ENCODE measurements at regions not wholly inside any gene's neighbourhood (a gene's known extent, or its start where the extent isn't known, plus 50 kb on each side); places are given as distances from the start of the nearest gene placed in this dataset.
"Not testable (repeated sequence)": the region's sequence is repeated elsewhere in the genome, so short reads cannot be mapped to it uniquely, and the experiment has no call there.

DNA sequence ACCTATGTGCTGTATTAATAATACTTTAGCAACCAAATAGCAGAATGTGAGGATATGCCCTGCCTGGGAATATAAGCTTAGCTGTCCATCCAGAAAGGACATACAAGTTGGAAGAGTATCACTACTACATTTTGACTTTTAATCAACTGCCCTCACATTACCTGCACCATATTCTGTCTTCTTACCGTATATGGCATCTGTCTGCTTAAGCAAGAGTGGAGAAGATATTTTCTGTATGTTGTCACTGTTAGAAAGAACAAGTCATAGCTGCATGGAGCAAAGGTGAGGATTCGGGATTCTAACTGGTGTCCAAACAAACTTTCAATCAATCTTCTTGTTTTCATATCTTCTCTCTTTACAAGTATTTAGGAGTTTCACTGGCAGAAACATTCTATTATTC, 929.5 kb upstream of the ROBO1 start:
- DNase-seq = no peak

DNA sequence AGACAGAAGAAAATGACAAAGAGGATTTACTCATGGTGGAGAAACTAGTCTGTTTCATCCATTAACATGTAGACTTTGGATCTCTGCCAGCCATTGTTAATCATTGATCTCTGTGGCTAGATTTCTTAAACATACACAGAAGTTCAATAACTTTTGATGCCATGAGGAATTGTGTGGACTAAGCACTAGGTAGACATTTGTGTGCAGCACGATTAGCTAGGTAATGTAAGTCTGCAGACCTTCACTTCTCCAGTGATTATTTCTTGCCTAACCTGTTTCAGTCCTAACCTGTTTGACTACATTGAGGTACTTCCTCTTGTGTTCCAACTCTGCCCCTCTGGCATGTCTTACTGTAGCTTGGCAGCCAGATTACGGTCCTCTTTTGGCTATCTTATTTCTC, 928.5 kb upstream of the ROBO1 start:
- DNase-seq = no peak

DNA sequence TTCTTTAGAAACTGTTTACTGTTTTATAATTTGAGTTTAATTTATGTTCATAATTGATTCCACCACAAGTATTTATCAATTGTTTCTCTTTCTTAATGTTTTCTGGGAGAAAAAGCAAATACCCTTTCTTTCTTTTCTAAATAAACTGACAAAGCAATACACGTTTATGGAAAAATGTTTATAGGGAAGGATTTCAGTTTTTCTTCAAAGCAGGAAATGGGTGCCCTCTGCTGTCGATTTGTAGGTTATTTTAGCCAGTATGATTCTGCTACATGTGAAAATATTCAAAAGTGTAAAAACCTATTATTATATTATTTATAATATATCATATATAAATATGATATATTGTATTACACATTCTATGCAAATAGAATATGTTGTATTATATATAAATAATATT, 921.0 kb upstream of the ROBO1 start:
- no peak for DNase-seq

DNA sequence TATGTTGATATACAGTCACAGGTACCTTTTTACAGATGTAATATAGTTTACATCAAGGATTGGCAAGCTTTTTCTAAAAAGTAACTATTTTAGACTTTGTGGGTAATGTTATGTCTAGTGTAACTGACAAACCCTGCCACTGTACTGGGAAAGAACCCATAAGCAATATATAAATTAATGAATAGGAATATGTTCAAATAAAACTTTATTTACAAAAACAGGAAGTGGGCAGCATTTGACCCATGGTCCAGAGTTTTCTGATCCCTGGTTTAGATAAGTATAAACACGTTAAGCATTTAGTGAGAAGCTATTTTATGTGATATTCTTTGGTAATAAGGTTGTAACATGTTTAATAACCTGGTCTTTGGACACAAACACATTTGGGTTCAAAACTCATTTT, 915.2 kb upstream of the ROBO1 start:
- DNase-seq = no peak

DNA sequence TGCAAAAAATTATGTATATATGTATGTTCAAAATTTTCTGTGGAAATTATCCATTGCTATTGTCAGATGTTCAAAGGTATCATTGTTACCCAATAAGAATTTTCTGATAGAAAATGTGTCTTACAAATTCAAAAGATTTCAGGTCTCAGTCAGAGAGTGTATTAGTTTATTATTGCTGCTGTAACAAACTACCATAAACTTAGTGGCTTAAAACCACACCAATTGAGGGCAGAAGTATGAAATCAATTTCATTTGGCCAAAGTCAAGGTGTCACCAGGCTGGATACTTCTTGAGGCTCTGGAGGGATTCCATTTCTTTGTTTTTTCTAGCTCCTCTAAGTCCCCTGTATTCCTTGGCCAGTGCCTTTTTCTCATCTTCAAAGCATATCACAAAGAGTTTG, 914.4 kb upstream of the ROBO1 start:
- no peak for DNase-seq

DNA sequence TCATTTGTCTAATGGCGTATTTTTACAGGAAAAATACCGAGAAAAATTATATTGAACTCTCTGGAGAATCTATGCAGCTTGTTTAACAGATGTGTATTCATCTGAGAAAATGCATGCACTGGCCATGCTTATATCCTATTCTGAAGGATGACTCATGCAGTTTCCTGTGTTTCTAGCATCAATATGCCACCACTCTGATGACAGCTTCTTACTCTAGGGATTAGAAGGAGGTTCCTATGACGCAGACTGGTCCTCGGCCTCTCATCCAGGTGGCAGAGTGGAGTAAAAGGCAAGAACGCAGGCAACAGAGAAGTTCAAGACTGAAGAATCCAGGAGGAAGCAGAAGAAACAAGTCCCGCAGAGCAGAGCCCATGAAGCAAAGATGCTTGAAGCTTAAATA, 910.0 kb upstream of the ROBO1 start:
- no peak for DNase-seq

DNA sequence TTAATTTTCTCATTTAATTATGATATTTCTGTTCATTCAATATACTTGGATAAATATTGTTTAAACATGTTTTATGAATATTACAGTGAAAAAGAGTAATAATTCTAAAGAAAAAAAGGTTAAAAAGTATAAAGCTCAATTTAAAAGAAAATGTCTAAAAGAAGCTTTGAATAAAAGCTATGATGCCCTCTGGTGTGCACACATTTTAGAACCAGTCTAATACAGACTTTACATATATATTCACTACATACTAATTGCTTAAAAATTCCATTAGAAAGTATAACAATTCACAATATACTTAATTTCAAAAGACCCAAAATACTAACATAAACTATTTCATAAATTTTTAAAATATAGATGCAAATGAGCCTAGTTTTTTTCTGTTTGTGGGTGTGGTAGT, 909.1 kb upstream of the ROBO1 start:
- no peak for DNase-seq

DNA sequence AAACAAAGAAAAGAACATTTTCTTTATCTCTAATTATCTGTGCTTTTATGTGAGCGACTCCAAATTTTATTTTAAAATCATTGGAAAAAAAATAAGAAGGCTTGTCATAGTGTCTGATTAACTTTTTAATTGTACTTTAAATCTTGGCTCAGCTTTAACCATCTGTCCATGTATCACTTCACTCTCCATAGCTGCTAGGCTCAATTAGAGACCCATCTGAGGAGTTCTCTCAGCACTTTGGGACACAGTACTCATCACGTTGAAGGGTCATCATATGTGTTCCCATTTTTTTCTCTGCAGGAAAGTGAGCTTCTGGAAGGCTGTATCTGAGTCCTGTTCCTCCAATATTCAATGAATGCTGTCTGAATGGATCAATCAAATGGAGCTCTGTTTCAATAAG, 908.5 kb upstream of the ROBO1 start:
- no peak for DNase-seq

DNA sequence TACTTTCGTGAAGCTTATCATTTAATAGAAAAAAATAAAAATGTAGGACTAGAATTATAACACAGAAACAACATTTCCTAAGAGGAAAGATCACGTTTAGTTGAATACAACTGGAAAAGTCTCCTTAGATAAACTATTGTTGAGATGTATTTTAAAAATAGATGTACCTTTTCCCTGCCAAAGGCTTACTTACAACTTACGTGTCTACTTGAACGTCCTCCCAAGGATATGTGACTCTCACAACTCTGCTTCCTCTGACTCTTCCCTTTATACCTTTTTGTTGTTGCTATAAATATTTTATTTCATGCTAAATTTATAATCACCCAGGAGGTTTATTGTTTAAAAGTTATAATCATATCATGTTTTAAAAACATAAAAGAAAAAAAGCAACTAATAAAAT, 908.0 kb upstream of the ROBO1 start:
- DNase-seq = no peak

DNA sequence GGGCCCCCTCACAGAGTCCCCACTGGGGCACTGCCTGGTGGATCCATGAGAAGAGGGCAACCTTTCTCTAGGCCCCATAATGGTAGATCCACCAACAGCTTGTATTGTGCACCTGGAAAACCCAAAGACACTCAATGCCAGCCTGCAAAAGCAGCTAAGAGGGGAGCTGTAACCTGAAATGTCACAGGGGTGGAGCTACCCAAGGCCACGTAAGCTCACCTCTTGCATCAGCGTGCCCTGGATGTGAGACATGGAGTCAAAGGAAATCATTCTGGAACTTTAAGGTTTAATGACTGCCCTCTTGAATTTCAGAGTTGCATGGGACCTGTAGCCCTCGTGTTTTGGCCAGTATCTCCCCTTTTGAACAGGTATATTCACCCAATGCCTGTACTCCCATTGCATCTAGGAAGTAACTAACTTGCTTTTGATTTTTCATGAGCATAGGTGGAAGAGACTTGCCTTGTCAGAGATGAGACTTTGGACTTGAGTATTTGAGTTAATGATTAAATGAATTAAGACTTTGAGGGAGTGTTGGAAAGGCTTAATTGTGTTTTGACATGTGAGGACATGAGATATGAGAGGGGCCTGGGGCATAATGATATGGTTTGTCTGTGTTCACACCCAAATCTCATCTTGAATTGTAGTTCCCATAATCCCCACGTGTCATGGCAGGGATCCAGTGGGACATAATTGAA, 900.9 kb upstream of the ROBO1 start:
- DNase-seq = no peak

DNA sequence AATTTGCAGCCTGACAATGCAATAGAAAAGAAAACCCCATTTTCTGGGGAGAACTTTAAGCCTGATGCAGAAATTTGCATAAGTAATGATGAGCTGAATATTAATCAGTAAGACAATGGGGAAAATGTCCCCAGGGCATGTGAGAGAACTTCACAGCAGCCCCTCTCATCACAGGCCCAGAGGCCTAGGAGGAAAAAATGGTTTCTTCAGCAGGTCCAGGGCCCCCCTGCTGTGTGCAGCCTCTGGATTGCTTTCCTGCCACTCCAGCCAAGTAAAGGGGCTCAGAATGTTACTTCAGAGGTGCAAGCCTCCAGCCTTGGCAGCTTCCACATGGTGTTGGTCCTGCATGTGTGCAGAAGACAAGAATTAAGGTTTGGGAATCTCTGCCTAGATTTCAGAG, 900.3 kb upstream of the ROBO1 start:
- DNase-seq = no peak

DNA sequence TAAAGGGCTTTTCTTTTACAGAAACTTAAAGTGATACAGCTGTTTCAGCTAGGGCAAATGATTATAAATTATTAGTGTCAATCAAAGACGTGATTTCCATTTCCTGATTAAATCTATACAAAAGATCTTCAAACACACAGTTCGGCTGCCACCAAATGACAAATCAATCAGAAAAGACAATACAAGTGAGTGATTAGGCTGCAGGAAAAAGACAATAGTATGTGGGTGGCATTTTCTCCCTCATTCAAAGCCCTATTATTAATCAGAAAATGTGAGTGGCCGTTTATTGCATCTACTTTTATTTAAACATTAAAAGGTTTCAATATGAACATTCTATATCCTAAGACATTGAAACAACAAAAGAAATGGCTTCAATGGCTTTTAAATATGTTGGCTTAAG, 895.6 kb upstream of the ROBO1 start:
- DNase-seq = no peak

DNA sequence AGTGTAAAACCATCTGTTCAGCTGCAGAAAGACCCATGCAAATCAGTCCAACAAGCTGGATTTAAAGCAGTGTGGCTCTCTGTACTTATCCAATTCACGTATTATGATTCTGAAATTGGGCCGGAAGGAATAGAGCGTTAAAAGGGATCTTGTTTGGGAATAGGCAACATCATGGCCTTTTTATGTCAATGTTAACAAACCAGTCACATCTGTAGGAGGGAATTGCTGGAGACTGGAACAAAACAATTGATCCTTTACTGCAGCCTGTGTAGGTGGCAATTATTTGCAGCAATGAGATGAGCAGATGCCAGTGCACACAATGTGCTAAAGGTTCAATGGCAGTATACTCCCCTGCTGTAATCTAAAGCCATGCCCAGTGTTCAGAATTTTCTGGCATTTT, 887.4 kb upstream of the ROBO1 start:
- DNase-seq = no peak

DNA sequence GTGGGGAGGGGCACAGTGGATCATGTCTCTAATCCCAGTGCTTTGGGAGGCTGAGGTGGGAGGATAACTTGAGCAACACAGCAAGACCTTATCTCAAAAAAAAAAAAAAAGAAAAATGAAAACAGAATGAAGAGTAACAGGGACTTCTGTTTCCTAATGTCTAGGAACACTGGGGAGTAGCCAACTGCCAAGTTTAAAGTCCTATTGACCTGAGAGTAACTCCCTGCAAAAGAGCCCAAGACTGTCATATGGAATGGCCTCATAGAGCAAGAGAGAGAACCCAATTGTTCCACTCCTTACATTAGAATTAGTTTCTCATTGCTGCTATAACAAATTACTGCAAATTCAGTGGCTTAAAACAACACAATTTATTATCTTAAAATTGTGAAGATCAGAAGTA, 881.4 kb upstream of the ROBO1 start:
- DNase-seq = no peak

DNA sequence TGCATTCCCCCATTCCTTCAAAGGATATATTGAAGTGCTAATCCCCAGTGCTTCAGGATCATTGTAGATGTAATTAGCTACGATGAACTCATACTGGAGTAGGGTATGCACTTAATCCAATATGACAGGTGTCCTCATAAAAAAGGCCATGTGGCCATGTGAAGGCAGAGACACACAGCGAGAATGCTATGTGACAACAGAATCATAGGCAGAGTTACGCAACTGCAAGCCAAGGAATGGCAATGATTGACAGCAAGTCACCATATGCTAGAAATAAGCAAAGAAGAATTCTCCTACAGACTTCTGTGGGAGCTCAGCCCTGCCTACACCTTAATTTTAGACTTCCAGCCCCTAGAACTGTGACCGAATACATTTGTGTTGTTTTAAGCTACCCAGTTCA, 875.6 kb upstream of the ROBO1 start:
- no peak for DNase-seq

DNA sequence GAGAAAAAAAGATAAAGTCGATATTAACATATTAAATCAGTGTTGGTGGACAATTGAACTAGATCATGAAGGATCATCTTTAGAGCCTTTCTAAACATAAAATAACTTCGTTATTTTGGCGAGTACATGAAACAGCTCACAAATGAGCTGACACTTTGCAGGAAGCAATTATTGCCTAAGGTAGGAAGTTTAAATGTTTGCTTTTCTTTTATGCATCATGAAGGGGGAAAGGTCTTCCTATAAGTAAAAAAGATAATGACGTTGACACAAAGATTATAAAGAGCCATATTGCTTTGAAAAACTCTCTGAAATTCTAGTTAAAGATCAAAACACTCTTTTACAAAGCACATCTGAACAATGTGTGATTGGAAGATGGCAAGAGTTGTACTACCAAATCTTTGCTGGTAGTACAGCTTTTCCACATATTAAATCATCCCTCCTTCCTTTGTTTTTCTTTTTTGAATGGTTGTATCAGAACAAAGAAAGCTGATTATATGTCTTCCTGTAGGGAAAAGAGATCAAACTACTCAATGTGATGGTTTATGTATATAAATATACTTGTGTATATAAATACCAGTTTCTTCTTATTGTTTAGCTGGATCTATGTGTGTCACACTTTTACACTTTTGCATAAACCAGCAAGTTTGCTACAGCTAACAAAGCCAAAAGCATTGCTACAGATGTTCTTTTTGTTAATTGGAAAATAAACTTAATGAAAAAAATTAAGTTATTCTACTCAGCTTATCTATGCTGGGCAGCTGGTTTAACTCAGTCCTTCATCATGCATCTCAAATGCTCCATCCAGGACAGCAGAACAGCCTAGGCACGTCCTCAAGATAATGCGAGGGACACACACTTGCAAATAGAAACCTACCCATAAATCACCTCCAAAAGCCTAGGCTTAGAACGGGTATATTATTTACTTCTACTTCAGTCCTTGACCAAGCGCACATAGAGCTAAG, 850.8 kb upstream of the ROBO1 start:
- DNase-seq = no peak

DNA sequence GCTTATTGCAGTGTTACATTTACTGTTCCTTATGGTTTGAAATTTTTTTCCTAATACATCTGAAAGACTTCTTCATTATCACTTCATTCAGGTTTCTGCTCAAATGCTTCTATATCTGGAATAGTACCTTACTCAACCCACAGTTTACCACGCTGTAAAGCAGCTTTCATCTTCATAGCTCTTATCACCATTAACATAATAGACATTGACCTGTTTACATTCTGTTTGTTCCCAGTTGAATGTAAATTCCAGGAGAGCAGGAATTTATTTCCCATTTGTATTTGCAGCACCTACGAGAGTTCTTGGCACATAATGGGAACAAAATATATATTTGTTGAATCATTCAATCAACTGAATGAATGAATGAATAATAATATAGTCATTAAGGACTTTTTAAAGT, 844.6 kb upstream of the ROBO1 start:
- no peak for DNase-seq

DNA sequence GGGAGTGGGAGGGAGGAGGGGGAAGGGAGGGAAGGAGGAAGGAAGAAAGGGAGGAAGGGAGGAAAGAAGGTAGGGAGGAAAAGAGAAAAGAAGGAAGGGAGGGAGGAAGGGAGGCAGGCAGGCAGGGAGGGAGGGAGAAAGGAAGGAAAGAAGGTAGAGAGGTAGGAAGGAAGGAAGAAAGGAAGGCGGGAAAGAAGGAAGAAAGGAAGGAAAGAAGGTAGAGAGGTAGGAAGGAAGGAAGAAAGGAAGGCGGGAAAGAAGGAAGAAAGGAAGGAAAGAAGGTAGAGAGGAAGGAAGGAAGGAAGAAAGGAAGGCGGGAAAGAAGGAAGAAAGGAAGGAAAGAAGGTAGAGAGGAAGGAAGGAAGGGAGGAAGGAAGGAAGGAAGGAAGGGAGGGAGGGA, 840.3 kb upstream of the ROBO1 start:
- not testable (repeated sequence) for DNase-seq

DNA sequence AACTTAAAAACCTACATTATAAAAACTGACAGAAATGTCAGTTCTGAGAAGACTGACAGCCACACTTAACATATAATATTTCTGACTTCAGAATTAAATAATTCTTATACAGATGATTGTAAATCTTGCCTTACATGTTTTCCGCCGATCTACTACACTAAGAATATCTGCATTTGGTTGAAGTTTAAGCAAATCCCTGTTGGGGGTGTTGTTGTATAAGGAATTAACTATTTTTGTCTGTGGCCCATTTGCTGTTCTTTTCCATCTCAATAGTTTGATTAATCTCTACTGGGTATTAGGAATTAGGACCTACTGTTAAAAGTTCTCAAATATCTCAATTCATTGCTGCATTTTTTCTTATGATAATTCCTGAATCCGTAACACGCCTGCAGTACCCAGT, 838.3 kb upstream of the ROBO1 start:
- no peak for DNase-seq

DNA sequence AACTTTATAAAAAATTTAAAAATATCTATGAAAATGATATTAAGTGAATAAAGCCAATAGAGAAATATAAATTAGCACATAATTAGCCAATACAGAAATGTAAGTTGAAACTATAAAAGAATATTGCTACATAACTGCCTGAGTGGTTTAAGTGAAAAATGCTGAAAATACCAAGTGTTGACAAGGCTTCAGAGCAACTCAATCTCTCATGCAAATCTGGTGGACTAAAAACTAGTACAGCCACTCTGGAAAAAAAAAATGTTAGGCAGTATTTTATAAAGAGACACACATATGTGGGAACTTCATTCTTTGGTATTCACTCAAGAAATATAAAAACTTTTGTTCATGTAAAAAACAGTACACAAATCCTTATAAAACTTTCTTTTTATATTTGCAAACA, 833.7 kb upstream of the ROBO1 start:
- DNase-seq = no peak

DNA sequence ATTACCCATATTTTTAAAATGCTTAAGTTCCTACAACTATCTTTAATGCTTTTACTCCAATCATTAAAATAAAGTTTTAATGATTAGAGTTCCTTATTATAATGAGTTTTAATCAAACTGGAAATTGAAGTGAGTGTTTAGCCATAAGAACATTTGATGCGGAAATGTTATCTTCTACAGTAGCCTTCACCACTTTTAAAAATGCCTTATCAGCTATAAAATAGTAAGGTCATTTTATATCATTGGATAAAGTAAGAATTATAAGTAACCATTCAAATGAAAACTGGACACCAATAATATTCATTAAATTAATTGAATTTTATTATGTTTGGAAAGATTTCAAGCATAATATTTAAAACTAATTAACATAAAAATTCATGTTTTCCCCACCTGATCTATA, 825.0 kb upstream of the ROBO1 start:
- no peak for DNase-seq

DNA sequence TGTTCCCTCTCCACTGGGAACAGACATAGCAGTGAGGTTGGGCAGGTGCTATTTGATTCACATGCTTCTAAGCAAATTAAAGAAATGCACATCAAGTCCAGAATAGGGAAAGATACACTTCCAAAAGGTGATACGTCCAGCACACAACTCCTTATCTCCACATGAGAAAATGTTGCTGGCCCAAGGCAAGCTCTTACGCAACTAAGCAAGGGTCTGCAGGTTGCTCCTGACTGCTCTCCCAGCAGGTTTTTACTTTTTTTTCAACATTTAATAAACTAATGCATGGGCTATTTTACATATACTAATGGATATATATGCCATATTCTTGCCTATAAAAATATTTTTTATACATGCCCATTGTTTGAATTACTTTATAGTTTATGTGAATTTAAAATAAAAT, 818.5 kb upstream of the ROBO1 start:
- DNase-seq = no peak

DNA sequence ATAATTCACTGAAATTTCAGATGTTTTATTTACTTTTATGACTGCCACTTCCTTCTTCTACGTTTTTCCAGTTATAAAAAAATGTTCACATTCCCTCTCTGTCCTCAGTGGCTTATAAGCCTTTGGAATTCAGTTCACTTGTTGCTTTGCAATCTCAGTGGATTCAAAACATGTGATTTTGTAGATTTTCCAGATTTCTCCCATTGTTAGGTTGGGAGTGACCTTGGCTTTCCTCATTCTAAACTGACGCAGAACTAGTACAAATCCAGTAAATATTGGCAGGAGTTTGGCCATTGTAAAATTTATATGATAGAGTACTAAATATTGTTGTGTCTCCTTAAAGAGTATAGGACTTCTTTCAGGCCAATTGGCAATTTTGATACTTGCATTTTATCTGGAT, 812.3 kb upstream of the ROBO1 start:
- no peak for DNase-seq

DNA sequence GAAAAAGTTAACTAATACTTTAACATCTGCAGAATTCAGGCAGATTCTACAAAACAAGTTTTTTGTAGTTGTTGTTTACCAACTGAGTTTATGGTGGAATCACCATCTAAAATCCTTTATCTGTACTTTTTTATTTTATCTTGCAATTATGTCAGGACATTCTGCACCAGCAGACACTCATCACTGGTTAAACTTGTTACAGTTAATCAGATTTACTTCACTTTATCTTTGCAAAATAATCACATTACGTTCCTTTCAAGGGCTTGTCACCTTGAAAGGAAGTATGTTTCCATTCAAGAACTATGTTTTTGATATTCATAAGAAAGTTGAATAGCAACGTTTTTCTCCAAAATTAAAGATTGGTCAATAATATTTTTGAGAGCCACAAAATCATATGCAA, 796.6 kb upstream of the ROBO1 start:
- DNase-seq = no peak

DNA sequence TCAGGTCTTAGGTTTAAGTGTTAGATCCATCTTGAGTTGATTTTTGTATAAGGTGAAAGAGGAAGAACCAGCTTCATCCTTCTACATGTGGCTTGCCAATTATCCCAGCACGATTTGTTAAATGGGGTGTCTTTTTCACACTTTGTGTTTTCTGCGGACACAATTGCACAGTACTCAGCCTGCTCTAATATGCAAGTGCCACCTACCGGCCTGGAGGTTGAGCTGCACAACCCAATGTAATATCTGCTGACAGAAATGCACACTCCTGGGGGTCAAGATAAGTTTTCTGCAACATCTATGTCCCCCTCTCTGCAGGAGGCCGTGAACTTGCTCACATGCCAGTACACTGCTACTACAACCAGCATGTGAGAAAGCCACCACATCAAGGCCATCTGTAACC, 791.9 kb upstream of the ROBO1 start:
- DNase-seq = no peak

All from amniotic stem cell (primary cell).